ENCODE measurements at regions not wholly inside any gene's neighbourhood (a gene's known extent, or its start where the extent isn't known, plus 50 kb on each side); places are given as distances from the start of the nearest gene placed in this dataset.

DNA sequence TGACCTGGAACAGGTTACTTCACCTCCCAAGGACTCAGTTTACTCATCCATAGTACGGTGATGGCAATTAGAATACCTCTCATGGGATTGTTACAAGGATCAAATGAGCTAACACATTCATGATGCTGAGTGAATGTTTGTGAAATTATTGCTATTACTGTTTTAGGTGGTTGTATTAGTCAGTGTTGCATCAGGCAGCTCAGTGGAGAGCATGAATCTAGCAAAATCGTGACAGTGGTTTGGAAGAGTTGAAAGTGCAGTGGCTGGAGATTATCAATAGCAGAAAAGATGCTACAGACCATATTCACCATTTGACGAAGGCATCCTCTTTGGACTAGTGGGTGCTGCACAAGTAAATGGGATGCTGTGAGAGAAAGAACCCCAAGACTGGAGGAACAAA lies 50.4 kb upstream of the CTNNBL1 start:
- DNase-seq: no peak

GRCh38 chr20:37642246-37642645 lies 51.6 kb upstream of the CTNNBL1 start:
- DNase-seq: no peak

DNA sequence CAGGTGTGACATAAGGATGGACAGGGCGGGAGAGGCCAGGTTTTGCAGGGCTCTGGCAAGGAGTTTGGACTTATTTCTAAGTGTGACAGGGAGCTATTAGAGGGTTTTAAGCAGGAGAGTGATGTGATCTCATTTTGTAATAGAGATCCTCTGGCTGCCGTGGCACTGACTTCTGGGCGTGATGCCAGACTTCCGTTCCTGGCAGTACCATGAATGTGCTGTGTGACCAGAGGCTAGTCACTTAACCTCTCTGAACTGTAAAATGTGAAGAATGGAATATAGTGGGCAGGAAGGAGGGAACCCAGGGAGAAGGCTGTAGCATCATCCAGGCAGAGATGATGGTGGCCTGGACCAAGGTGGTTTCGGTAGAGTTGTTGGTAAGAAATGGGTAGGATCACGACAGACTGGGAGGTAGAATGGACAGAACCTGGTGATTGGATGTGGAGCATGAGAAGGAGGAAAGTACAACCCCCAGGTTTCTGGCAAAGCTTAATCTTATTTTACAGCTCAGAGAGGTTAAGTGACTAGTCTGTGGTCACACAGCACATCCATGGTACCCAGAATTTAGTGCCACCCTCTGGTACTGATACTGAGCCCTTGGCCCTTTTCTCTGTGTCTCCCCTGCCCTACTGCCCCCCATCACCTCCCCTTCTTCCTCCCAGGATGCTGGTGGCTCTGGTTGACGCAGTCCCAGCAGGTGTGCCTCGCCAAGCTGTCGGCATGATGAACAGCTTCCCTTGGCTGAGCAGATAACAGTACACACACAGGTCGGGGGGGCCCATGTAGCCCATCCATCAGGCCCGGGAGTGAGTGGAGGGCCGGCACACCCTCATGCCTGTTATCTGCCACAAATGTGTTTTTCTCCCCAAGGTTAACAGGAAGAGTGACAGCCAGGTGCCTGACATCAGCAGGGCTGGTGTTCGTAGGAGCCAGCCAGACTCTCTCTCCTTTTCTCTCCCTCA lies 52.9 kb upstream of the CTNNBL1 start:
- no peak for DNase-seq

DNA sequence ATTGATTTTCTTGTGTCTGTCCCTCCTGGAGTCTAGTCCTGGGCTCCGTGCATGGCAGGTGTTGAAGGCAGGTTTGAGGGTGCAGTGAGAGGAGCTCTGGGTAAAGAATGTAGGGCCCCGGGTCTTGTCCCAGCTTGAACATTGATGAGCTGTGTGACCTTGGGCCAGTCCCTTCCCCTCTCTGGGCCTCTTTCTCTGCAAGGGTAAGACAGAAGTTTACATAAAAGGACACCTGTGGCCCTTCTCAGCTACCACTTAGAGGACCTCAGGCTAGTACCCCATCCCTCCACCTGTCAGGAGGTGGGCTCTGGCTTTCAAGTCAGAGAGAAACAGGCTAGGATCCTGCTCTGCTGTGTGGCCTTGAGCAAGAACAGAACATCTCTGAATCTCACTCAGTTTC lies 55.3 kb upstream of the CTNNBL1 start:
- no peak for DNase-seq

DNA sequence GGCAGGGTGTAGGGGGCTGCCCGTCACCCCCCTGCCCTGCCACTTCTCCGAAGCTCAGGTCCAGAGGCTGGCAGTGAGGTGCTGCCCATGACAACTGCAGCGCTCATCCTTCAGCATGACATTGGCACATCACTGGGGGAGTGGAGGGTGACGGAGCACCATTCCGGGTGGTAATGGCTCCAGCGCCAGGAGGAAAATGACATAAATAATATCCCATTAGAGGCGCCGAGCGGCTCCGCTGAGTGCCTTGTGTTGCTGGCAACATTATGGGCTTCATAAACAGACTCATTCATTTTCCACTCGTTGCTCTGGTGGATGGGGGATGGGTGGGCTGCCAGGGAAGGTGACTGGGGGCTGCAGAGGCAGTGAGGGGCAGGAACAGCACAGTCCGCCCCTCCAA lies 56.9 kb upstream of the CTNNBL1 start:
- no peak for DNase-seq

GRCh38 chr20:37636212-37636975 lies 57.4 kb upstream of the CTNNBL1 start:
- no peak for DNase-seq

GRCh38 chr20:37630993-37631392 lies 62.8 kb upstream of the CTNNBL1 start:
- no peak for DNase-seq

- DNase-seq: no peak
These were observed 63.7 kb upstream of the CTNNBL1 start for GRCh38 chr20:37630166-37630565.

DNA sequence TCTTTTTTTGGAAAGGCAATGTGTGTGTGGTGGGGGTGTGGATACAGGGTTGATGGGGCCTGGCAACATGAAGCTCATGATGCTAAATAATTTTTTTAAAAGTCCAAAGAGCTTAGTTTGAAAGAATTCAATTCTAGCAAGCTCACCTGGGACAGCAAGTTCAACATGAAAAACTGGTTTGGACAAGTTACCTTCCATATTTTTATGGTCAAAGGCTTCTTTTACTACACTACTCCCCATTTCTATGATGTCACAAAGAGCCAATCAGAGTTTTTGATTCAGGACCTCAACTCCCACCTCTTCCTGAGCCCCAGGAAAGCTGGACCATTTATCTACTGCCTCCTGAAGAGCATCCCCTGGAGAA lies 66.1 kb upstream of the CTNNBL1 start:
- no peak for DNase-seq

DNA sequence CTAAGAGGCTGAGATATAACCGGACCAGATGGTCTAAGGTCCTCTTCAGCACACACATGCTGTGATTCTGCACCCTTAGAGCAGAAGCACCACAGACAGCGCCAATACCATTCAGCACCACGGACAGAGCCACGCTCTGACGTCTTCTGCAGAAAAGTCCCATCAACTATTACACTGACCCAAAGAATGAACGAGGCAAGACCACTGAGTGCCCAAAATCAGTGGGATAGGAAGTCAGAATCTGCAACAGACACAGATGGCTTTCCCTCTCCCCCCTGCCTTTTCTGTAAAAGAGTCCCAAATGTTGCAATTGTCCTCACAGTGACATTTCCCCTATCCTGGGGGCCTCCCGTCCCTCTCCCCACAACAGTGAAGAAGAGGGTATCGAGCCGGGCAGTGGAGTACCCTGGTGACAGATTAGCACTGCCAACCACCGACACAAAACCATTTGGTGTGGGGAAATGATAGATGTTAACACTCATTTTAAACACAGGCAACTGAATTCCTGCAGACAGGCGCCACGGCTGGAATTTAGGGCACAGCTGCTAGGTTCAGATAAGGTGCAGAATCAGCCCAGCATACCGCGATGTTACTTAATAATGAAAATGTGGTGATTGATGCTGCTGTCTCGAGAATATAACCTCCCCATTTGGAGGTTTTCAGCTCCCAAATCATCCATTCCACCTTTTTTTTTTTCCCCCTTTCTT lies 66.6 kb upstream of the CTNNBL1 start:
- peak in 1 of 2 donors; percentile 3 for DNase-seq

DNA sequence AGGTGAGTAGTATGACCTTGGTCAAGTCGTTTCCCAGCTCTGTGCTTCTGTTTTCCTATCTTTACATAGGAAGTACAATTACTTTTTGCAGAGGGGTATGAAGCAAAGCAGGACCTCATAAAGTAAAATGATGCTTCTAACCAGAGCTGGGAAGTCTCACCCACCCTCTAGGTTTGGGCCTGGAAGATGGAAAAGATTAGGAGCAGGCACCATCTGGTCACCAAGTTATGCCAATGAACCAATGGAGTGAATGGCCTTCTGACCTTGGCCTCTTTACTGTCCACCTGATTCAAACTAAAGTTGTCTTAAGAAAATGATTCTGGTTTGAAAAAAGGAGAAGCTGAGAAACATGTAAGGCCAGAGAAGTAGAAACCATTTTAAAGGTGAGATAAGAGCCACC lies 68.9 kb upstream of the CTNNBL1 start:
- DNase-seq: no peak

DNA sequence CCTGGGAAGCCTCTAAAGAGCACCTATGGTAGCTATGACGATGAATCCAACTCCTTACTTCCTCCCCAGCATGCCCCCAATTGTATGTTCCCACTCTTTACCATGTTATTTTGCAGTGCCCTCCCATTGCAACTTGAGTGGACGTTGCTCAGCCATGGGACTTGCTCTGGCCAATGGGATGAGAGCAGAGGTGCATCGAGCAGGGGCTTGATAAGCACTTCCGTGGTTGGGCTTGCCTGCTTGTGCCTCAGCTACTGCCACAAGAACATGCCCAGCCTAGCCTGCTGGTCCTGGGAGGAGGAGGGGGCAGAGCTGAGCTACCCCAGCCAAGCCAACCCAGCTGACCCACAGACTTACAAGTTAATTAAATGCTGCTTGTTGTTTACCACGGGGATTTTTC lies 71.1 kb upstream of the CTNNBL1 start:
- DNase-seq: no peak

- no peak for DNase-seq
These were observed 74.3 kb upstream of the CTNNBL1 start for GRCh38 chr20:37619496-37619895.

GRCh38 chr20:37616110-37616425 lies 77.8 kb upstream of the CTNNBL1 start:
- no peak for DNase-seq

- no peak for DNase-seq
These were observed 78.3 kb upstream of the CTNNBL1 start for GRCh38 chr20:37615340-37616109.

DNA sequence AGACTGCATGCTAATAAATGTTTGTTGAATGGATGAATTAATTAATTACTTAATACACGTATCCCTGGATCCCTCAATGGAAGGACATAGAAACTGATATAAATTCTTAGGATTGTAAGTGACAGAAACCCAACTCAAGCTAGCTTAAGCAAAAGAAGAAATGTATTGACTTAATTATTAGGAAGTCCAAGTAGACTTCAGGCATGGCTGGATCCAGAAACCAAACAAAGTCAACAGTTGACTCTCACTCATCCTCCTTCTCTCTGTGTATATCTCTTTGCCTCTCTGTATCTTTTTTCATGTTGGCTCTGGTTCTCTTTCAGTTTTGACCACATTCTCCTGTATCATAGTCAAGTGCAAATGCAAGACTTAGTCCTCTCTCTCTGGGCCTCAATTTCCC lies 82.0 kb upstream of the CTNNBL1 start:
- DNase-seq: no peak

- DNase-seq: no peak
These were observed 82.5 kb upstream of the CTNNBL1 start for GRCh38 chr20:37611346-37611745.

DNA sequence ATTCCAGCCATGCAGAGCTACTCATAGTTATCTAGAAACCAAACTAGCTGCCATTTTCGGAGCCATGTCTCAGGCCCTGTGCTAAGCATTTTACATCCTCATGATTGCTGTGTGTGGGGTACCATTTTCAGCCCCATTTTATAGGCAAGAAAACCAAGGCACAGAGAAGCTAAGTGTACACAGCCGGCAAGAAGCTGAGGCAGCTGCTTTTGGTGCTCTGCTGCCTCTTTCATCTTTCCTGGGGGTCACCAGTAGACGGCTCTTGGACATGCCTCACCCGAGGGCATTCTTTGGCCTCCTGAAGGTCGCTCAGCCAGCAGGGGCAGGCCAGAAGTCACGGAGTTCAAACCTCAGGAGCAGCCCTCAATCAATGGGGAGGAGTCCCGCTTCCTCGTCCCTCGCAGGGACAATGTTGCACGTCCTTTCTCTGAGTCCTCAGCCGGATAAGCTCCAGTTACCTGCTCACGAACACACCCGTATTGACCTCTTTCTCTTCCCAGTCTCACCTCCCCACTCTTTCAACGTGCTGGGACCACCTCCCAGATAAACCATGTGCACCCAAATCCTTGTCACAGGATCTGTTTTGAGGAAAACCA lies 82.6 kb upstream of the BLCAP start:
- DNase-seq: no peak

- DNase-seq: no peak
These were observed 75.0 kb upstream of the BLCAP start for GRCh38 chr20:37602634-37603033.

DNA sequence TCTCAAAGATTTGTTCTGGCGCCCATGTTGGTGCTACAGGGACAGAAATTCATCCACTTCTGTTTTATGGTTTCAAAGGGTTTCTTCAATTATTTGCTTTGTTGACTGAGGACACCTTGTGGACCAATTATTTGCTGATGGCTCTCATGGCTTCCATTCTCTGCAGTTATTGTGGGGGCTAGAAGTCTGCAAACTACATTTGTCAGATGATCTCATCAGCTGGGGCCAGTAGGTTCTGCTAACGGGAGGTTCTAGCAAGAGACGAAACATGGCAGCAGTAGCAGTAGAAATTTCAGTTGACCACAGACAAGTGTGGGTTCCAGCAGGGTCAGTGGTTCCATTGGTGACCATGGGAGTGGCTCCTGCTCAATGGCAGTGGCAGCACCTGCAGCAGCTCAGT lies 72.8 kb upstream of the BLCAP start:
- no peak for DNase-seq

DNA sequence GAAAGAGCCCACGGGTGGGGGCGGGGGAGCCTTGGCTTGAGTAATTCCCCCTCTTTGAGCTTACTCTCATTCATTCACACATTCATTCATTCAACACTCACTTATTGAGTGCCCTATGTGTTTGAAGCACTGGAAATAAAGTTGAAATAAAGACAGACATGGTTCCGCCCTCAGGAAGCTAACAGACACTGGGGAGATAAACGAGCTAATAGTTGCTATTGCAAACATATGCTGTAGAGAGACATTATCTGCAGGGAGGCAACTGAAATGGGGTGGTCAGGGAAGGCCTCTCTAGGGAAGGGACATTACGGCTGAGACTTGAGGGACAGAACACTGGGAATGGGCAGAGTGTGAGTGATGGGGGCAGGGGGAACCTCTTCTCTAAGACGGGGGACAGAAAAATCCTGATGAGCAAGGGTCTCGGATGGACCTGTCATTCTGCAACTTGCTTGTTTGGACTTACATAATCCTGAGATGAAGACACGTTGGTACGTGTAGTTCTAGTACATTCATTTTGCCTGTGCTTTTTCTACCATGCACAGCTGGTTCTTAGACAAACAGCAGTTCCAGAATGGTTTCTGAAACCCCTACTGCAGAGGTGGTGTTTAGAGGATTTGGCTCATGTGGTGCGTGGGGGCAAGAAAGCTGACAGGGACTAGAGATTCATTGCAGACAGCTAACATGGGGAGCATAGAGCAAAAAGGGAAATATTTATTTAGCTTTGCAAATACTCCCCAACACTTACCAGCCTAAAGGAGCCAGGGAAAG lies 71.1 kb upstream of the BLCAP start:
- peak in 1 of 2 donors; percentile 1 for DNase-seq

GRCh38 chr20:37598100-37598543 lies 70.4 kb upstream of the BLCAP start:
- no peak for DNase-seq
